GM18861 (cell line): ENCODE measurements at regions not wholly inside any gene's neighbourhood (a gene's known extent, or its start where the extent isn't known, plus 50 kb on each side); places are given as distances from the start of the nearest gene placed in this dataset.
"Not testable (repeated sequence)": the region's sequence is repeated elsewhere in the genome, so short reads cannot be mapped to it uniquely, and the experiment has no call there.

Source experiments
- ATAC-seq: cut with Tn5 transposase; IDR thresholded peaks from one replicate; pipeline ENCODE4 v1.9.1; 2021; ENCODE audit not compliant: unreplicated experiment

DNA sequence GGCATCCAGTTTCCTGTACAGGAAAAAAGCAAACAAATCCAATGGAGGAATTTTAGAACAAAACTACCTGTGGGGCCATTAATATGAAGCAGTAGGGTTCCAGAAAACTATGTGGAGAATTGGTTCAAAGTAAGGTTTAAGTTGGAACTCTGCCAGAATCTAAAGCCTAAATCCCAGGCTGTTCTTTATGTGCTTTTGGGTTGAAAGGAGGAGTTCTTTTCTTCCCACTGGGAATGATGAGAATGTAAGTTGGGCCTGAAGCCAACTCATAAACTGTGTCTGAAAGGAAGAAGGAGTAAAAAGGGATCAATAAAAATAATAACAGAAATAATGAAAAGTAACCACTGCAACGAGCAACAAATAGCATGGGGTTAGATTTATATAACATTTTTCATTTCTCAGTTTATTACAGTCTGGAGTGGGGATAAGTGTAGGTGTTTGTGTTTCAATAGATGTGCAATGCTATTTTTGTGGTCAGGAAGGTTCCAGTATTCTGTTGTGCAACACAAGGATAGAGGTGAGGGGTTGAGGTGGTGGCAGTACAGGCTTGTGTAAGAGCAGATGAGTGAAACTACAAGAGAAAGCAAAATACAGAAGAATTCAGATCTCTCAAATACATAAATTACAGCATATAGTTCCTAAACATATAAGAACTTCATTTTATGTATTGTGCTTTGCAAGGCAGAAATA, 373.6 kb downstream of the EMP1 start:
- ATAC-seq, result no peak

- ATAC-seq, result no peak
Observed at GRCh38 chr12:13566292-13566691, 369.8 kb downstream of the EMP1 start.

- ATAC-seq, result no peak
Observed at GRCh38 chr12:13564266-13564810, 367.8 kb downstream of the EMP1 start.

- ATAC-seq, result no peak
Observed at GRCh38 chr12:13563743-13564125, 367.2 kb downstream of the EMP1 start.

DNA sequence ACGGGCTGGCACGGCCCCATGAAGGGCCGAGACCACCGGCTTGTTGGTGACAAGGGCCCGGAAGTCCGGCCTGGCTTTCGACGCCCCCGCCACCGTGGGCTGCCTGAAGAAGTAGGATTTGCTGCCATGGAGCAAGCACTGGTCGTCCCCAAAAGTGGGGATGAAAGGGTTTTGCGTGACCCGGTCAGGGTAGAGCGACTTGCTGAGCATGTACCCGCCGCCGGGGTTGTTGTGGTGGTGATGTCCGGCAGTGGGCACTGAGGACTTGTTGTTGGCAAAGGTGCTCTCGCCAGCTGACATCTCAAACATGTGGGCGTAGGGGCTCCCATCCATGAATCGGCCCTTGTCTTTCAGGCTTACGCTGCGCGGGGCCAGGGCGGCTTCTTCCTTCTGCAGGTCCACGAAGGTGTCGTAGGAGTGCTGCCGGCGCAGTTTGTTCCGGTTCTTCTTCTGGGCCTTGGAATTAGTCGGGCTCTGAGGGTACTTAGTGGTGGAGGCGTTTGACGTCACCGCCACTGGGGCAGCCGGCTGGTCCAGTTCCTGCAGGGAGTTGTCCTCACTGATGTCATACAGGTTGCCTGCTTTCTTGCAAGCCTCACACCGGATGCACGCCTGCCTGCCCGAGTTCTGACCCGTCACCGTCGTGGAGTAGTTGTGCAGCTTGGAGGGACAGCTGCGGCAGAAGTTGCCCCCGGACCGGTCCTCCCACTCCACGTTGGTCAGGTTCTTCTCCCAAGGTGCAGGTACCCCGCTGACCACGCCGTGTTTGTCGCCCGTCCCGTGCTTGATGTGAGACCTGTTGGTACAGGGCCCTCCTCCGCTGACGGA, 366.6 kb downstream of the EMP1 start:
- no peak for ATAC-seq

GRCh38 chr12:13561923-13562322, 365.4 kb downstream of the EMP1 start:
- no peak for ATAC-seq

GRCh38 chr12:13559318-13559978, 362.9 kb downstream of the EMP1 start:
- no peak for ATAC-seq

- ATAC-seq, result no peak
Observed at GRCh38 chr12:13552830-13553229, 356.3 kb downstream of the EMP1 start.

DNA sequence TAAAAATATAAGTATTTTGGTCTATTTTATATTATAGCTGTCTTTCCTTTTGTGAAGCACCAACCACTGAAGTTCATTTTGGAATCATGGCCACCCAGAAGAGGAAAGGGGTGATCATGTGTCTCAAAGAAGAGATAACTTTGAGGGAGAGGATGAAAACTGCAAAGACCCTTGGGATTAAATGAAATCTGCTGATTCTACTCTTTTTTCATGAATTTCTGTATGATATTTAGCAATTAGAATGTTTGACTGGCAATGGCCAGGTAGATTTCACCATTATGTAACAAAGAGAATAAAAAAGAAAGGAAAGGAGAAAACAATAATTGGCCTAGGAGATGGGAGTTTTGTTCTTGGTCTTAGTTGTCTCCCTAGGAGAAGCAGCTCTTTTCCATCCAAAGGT, 350.8 kb downstream of the EMP1 start:
- ATAC-seq, result no peak

DNA sequence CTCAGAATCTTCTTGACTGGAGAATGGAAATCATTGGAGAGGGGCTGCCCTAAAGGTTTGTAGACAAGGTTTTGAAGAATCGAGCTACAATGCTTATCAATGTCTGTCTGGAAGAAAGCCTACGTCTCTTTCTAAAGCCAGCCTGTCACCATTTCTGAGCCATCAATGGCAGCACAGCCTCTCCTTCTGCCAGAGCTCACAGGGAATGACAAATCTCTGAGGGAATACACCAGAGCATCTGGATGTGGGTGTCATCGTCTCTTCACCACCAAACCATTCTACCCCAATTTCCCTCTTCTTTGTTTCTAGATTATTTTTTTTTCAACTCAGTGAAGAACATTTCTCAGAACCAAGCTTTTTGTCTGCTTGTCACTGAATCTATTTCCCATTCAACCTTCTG, 349.7 kb downstream of the EMP1 start:
- ATAC-seq, result no peak

DNA sequence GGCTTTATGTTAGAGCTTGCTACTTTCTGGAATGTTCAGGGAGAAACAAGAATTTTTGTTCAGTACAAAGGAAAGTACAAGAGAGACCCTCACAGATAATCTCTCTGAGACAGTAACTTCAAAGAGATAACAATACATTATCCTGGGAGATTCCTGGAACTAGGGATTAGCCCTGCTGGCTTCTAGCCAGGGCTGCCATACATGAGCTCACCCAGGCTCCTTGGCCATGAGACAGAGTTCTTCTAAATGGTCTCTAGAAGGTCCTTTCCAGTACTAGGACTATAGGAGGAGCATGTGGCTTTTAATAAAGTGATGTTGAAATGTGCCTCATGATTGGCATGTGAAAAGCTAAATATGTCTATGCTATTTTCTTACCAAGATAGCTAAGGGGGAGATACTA, 342.5 kb downstream of the EMP1 start:
- no peak for ATAC-seq

- ATAC-seq, result no peak
Observed at GRCh38 chr12:13538136-13538535, 341.6 kb downstream of the EMP1 start.

DNA sequence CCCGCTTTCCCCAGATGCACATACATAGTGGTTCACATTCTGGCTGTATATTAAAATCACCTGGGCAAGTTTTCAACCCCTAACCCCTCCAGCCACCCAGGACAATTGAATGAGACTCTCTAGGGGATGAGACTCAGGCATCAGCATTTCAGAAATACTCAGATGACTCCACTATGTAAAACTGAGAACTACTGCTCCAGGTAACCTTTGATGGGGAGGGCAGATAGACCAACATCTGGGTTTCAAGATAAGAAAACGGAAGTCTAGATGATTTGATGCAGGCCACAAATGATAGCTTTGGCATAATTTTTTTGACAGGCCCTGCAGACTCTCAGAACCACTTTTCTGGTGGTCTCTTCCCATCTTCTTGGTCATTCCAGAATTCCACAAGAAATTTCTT, 341.1 kb downstream of the EMP1 start:
- ATAC-seq, result peak; percentile 42

DNA sequence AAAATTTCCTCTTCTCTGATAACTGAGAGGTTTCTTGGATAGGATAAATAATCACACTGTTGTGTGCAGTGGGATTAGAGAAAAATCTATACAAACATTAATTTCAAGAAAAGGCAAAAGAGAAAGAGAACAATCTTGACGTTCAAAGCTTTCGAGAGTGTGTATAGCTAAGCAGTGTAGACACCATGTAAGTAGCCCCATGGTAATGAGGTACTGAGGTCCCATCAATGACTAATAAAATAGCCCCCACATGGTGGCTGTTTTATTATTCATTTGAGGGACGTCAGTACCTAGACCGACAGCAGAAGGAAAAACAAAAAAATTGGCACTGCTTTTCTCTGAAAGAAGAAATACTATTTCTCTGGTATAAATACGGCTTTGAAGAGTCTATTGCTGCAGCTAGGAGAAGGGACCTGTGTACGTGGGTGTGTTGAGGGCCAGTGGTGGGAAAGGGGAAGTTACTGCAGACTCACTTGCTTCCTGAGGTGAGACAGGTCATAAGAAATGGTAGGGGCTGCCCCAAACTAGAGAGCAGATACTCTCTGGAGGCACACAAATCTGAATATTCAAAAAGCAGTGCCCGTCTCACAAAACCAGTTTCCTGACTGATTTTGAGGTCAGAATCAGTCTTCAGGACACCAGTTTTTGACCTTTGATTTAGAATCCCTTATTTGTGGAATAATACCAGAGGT, 339.8 kb downstream of the EMP1 start:
- ATAC-seq, result peak; percentile 97

GRCh38 chr12:13534645-13535398, 338.3 kb downstream of the EMP1 start:
- ATAC-seq, result no peak

DNA sequence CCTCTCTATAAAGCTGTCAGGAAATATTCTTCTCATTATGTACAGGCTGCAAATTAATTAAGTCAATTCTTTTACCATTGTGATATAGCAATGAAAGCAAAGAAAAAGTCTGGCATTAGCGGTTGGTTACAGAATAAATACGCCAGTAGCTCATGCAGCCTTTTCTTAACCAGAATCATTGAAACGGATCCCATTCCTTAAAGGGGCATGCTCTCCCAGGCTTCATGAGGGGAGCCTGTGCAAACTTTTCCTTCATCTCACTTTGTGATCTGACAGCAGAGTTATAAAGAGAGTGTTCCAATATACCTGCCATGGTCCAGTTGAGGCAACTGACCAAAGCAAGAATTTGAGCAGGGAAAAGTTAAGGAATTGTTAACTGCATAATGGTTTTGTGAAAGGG, 337.7 kb downstream of the EMP1 start:
- ATAC-seq, result no peak

DNA sequence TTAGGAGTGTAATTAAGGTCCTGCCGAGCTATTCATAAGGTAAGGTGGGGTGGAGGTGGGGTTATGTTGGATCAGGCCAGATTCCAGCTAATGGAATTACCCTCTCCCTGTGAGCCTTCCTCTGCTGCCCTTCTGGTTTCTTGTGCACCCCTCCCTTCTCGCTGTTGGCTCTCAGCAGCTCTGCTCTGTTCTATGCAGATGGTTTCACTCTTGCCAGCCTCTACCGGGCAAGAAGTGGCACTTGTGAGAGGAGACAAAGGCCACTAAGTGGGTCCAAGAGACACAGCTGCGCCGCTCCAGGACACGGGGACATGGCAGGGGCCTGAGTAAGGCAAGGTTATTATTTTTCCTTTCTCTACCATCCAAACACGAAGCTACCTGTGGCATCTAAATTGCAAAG, 334.4 kb downstream of the EMP1 start:
- ATAC-seq, result no peak

DNA sequence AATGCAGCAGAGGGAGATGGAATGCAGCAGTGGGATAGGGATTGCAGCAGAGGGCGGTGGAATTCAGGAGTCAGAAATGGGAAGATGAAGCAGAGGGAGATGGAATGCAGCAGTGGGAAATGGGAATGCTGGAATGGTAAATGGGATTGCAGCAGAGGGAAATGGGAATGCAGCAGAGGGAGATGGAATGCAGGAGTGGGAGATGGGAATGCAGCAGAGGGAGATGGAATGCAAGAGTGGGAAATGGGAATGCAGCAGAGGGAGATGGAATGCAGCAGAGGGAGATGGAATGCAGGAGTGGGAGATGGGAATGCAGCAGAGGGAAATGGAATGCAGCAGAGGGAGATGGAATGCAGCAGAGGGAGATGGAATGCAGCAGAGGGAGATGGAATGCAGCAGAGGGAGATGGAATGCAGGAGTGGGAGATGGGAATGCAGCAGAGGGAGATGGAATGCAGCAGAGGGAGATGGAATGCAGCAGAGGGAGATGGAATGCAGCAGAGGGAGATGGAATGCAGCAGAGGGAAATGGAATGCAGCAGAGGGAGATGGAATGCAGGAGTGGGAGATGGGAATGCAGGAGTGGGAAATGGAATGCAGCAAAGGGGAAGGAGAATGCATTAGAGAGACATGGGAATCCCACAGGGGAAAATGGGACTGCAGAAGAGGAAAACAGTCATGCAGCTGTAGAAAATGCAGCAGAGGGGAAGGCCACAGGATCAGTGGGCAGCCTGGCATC, 329.8 kb downstream of the EMP1 start:
- not testable (repeated sequence) for ATAC-seq

DNA sequence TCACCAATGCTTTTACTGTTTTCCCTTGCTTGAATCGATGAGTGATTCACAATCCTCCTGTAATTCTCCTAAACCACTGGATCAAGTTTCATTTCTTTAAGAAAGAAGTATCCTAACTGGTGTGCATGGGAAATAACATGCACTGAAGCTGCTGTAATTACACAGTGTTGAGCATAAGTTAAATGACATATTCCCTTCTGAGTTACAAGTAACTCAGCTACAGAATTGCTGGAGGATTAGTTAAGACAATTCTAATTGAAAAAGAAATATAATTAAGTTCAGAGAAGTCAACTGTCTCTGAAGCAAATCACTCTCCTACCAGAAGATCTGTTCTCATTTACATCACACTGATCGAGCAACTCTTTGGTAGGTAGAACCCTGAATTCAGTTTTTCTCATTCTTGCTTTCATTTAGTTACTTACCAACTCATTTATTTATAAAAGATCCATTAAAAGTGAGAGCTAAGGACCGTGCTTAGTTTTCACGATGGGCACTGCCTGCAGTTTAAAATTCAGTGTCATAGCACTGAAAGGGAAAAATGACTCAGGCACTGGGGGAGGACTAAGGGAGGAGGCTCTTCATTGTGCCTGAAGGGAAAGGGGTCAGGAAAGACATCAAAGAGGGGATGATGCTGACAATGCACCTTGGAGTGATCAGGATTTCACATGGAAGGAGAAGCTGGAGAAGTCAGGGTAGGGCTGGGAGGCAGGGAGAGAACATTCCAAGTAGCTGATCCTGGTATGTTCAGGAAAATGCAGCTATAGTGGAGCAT, 327.2 kb downstream of the EMP1 start:
- ATAC-seq, result no peak
